GM18519 (cell line): ENCODE measurements at regions not wholly inside any gene's neighbourhood (a gene's known extent, or its start where the extent isn't known, plus 50 kb on each side); places are given as distances from the start of the nearest gene placed in this dataset.

Experiments used
- ATAC-seq: cut with Tn5 transposase; IDR thresholded peaks from one replicate; pipeline ENCODE4 v1.9.1; 2021; ENCODE audit warnings: mild to moderate bottlenecking, moderate library complexity; ENCODE audit not compliant: unreplicated experiment, low FRiP score

GRCh38 chr1:110816945-110817344 lies 56.0 kb upstream of the CD53 start:
- no peak for ATAC-seq

GRCh38 chr1:110811529-110811928 lies 61.4 kb upstream of the CD53 start:
- ATAC-seq = no peak

- no peak for ATAC-seq
Observed at GRCh38 chr1:110800079-110800478, 72.9 kb upstream of the CD53 start.

- no peak for ATAC-seq
Observed at GRCh38 chr1:110798691-110799256, 74.2 kb upstream of the CD53 start.

- no peak for ATAC-seq
Observed at GRCh38 chr1:110788673-110789072, 84.3 kb upstream of the CD53 start.

- peak; percentile 60 for ATAC-seq
Observed at GRCh38 chr1:110787328-110788071, 85.4 kb upstream of the CD53 start.

GRCh38 chr1:110786802-110787327 lies 86.1 kb upstream of the CD53 start:
- no peak for ATAC-seq

GRCh38 chr1:110785612-110786011 lies 87.3 kb upstream of the CD53 start:
- no peak for ATAC-seq

- no peak for ATAC-seq
Observed at GRCh38 chr1:110785055-110785454, 87.9 kb upstream of the CD53 start.

GRCh38 chr1:110783292-110783918 lies 89.5 kb upstream of the CD53 start:
- no peak for ATAC-seq

- ATAC-seq = no peak
Observed at GRCh38 chr1:110781525-110781924, 91.4 kb upstream of the CD53 start.

GRCh38 chr1:110780600-110781484 lies 92.1 kb upstream of the CD53 start:
- no peak for ATAC-seq

GRCh38 chr1:110779636-110780035 lies 93.3 kb upstream of the CD53 start:
- ATAC-seq = no peak

- ATAC-seq = no peak
Observed at GRCh38 chr1:110778821-110779220, 94.1 kb upstream of the CD53 start.

- ATAC-seq = no peak
Observed at GRCh38 chr1:110777228-110777627, 95.7 kb upstream of the CD53 start.

GRCh38 chr1:110774398-110774797 lies 98.5 kb upstream of the CD53 start:
- no peak for ATAC-seq

- ATAC-seq = no peak
Observed at GRCh38 chr1:110773813-110774212, 99.1 kb upstream of the KCNA3 start.

GRCh38 chr1:110771245-110772022 lies 96.7 kb upstream of the KCNA3 start:
- no peak for ATAC-seq

GRCh38 chr1:110770832-110771231 lies 96.1 kb upstream of the KCNA3 start:
- ATAC-seq = no peak

- ATAC-seq = no peak
Observed at GRCh38 chr1:110768605-110769004, 93.9 kb upstream of the KCNA3 start.
